HG02852 (cell line): ENCODE measurements at regions not wholly inside any gene's neighbourhood (a gene's known extent, or its start where the extent isn't known, plus 50 kb on each side); places are given as distances from the start of the nearest gene placed in this dataset.

ENCODE experiments used
- ATAC-seq: cut with Tn5 transposase; IDR thresholded peaks from one replicate; pipeline ENCODE4 v1.9.1; 2021; ENCODE audit warnings: mild to moderate bottlenecking, moderate library complexity; ENCODE audit not compliant: unreplicated experiment

DNA sequence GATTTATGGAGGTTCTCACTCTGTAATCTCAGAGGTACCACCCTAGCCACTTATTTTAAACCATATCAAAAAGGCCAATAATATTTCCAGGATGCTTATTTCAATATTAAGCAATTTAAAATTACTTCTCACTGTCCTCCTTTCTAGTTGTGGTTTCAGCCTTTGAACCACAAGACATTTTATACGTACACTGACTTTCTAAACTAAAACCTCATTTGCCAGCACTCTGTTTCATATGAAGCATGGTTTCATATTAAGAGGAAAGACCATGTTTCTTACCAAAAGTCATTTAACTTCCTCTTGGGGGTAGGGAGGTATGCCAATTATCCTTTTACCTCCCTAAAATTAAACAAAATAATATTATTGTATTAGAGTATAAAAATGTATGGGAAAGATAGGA lies 399.8 kb downstream of the CDH7 start:
- no peak for ATAC-seq

DNA sequence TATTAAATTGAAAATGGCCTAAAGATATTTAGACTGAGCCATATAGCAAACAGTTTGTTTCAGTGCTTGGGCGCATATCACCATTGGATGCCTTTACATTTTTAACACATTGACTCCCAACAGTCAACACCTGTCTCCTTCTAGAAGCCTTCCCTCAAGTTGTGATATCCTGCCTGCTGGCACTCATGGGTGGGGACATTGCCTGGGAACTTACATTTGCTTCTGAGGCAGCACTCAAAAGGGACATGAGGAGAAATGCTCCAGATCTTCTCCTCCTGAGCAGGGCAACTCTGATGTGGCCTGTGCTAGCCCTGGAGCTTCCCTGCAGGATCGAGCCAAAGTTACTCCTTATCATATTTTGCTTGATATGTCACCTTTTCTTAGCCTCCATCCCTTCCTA lies 392.2 kb downstream of the CDH7 start:
- ATAC-seq: no peak

DNA sequence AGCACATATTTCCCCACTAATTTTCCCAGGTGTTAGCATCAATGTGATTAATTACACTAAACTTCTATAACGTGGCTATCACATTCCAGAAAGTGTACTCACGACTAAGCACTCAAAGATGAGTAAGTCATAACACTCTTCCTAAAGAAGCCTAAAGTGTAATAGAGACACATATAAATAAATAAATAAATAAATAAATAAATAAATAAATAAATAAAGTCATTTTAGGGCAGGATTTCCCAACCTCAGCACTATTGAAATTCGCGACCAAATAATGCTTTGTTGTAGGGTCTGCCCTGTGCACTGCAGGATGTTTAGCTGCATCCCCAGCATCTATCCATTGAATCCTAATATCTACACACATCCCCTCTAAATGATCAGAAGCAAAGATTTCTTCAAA lies 390.9 kb downstream of the CDH7 start:
- ATAC-seq: no peak

- ATAC-seq: no peak
Measured at GRCh38 chr18:66138642-66139041, 387.8 kb downstream of the CDH7 start.

DNA sequence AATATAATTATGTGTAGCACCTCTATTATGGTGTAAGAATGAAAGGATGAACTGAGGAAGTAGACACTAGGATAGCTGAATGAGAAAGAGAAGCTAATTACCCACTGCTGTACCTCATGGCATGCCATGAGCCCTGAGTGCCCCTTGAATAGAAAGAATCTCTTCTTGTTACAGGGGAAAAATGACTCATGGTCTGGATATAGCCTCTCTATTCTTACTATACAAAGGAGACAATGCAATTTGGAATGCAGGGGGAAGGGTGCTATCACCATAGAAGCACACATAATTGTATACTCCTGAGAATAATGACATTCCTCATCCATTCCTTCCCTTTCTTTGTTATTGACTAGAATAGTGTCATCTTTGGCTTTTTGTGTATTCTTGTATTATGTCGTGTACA lies 385.2 kb downstream of the CDH7 start:
- no peak for ATAC-seq

GRCh38 chr18:66129248-66129647 lies 378.4 kb downstream of the CDH7 start:
- ATAC-seq: no peak

DNA sequence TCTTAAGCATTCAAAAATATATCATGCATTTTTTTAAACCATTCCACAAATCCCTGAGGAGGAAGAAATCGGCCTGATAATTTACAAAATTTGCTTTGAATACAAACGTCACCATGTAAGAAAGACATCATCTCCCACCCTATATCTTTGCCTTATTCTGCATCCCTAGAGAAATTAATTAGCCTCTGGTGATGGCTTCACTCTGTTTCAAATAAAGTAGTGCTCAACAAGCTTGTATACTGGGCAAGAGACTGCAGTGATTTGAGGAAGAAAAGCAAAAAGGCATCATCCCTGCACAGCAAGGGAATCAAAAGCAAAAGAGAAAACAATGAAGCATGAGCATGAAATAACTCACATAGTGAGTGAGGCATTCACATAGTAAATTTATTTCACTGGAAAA lies 375.5 kb downstream of the CDH7 start:
- ATAC-seq: no peak

GRCh38 chr18:66124394-66124793 lies 373.6 kb downstream of the CDH7 start:
- ATAC-seq: no peak

- no peak for ATAC-seq
Measured at GRCh38 chr18:66119347-66119746, 368.5 kb downstream of the CDH7 start.

DNA sequence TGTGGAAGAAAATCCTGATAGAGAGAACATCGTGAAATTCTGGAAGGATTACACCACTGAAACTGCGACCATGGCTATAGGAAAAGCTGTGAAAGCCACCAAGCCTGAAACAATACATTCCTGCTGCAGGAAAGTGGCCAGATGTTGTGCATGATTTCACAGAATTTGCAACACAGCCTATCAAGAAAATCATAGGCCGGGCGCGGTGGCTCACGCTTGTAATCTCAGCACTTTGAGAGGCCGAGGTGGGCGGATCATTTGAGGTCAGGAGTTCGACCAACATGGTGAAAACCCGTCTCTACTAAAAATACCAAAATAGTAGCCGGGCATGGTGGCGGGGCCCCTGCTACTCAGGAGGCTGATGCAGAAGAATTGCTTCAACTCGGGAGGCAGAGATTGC lies 360.2 kb downstream of the CDH7 start:
- ATAC-seq: no peak

GRCh38 chr18:66110607-66111006 lies 359.8 kb downstream of the CDH7 start:
- no peak for ATAC-seq

GRCh38 chr18:66109981-66110380 lies 359.2 kb downstream of the CDH7 start:
- no peak for ATAC-seq

- no peak for ATAC-seq
Measured at GRCh38 chr18:66107546-66107945, 356.7 kb downstream of the CDH7 start.

GRCh38 chr18:66105016-66105415 lies 354.2 kb downstream of the CDH7 start:
- ATAC-seq: no peak

DNA sequence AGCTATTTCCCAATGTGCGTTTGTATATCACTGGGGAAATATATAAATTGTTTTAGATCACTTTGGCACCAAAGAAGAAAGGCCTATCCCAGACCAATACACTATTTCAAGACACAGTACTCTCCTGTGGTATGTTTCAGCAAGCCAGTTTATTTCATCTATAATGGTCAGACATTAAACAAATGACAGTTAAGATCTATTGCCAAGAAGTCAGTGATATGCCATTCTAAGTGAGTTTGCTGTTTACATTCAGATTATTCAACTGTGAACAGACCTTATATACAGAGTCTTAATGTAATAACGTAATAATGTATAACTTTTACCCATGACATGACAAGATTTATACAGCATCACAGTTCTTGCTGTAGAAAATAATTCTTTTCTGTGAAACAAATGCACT lies 352.7 kb downstream of the CDH7 start:
- no peak for ATAC-seq

DNA sequence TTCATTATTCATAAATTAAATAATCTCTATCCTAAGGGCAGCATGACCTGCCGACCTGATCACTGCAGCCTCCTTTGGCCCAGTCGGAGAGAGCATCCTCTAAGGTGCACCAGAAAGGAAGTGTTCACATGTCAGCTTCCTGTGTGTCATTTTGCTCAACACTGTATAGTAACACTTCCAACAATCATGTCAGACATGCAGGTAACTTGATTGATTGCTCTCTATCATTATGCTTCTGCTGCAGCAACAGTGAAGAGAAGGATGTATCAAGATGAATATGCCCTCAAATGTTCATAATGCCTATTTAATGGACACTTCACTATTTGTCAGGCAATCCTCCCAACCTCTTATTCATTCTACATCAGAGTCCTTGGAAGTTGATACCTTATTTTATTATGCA lies 332.3 kb downstream of the CDH7 start:
- ATAC-seq: no peak

DNA sequence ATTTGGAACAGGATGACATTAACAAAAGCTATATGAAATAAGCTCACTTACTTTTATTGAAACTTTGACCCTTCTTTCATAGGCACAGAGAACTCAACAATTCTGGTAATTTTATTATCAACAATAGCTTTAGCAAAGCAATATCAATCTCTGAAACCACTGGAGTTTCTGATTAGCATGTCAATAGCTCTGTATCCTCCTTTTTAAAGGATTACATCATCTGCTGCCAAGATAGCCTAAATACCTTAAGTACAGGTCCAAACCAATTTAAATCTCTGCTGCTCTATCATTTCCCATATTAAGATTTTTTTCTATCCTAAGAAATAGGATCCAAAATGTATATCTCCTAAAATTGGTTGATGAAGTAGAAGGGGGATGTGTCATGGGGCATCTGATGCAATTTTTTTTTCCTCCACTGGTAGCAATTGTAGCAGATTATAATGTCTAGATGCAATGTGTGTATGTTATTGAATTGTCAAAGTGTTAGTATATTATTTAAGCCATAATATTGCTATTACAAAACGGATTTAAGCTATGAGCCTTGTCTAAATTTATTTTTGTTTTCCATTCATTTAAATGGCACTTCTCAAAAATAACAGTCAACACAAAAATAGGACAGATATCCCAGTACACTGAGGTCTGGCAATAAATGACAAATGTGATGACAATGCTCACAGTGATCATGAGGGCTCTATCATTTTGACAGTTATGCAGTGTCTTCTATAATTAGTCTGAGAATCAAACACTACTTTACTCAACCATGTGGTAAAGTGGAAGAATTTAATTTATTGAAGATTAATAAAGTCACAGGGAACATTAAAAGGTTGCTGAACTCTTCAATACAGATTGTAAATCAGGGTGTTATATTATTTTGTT lies 328.4 kb downstream of the CDH7 start:
- ATAC-seq: no peak

DNA sequence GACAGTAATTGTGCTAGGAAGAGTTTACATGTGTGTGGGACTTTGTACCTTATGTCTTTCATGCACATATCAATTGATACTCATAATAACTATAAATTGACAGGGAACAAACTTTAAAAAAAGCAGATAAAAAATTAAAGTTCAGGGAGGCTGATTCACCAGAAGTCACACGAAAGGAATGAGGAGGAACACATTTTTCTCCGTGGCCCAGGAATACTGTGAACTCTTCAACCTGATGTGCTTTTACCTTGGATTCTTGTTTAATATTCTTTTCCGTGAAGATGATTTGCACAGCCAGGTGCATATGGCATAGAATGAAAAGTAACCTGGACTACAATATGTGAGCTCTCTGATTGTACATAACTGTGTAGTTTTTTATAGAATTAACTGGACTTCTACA lies 326.3 kb downstream of the CDH7 start:
- ATAC-seq: no peak

GRCh38 chr18:66066191-66066590 lies 315.4 kb downstream of the CDH7 start:
- ATAC-seq: no peak

DNA sequence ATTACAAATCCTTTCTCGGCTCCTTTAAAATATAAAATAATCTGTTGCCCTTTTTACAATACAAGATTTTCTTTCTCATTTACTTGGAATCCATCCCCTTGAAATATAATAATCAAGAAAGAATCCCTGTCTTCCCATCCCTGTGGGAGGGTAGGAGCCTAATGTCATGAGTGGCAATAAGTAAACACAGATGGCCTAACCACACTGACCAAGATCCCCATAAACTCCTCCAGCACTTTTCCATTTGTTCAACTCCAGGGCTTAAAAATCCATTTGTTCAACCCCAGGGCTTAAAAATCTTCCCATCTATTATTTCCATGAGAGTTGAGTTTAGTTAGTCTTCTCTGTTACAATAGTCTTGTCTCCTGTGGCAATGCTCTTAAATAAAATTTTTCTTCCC lies 297.6 kb downstream of the CDH7 start:
- no peak for ATAC-seq

- ATAC-seq: no peak
Measured at GRCh38 chr18:66046032-66046602, 295.3 kb downstream of the CDH7 start.

GRCh38 chr18:66043009-66043408 lies 292.2 kb downstream of the CDH7 start:
- ATAC-seq: no peak

DNA sequence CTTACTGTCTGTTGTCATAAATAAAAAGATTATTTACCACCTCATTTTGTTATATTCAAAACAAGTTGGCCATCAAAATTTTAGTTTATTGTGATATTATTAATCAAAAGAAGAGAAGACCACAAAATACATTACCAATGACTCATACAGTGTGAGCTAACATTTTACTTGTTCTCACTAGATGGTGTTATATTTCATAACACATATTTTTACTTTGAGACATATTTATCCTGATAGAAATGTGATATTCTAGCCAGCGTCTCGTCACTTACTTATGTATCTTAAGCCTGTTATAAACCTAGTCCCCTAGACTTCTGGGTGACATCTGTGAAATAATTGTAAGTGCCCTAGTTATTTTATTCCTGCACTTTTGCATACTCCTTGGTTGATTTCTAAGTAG lies 263.2 kb downstream of the CDH7 start:
- no peak for ATAC-seq
